Tibial artery (tissue), 4 donors: ENCODE measurements at regions not wholly inside any gene's neighbourhood (a gene's known extent, or its start where the extent isn't known, plus 50 kb on each side); places are given as distances from the start of the nearest gene placed in this dataset.

Experiments used
- DNase-seq, 2 donors: peaks; one replicate each; pipeline ENCODE4 v3.0.0-alpha.2; 2019
- H3K27ac ChIP-seq, 2 donors: fragments of 200-600 bp; sonication (generic) in 1 of 2; 1 replicate in 1 of 2; 2 replicates in 1 of 2; pipeline ENCODE4 v1.5.1; 2018 to 2019; ENCODE audit warnings: mild to moderate bottlenecking in 1 of 2
- H3K27me3 ChIP-seq, 2 donors: fragments of 200-600 bp; sonication (generic) in 1 of 2; one replicate each; pipeline versions ENCODE4 v1.5.1 to v1.6.0; 2016 to 2019
- H3K36me3 ChIP-seq, 3 donors: fragments of 200-600 bp; sonication (generic) in 2 of 3; one replicate each; pipeline ENCODE4 v1.5.1; 2016 to 2019; ENCODE audit warnings: mild to moderate bottlenecking in 2 of 3
- H3K4me1 ChIP-seq, 4 donors: fragments of 200-600 bp; sonication (generic) in 2 of 4; 1 replicate in 3 of 4; 2 replicates in 1 of 4; pipeline ENCODE4 v1.5.1; 2016 to 2019
- H3K4me3 ChIP-seq, 2 donors: fragments of 200-600 bp; sonication (generic) in 1 of 2; 1 replicate in 1 of 2; 2 replicates in 1 of 2; pipeline ENCODE4 v1.5.1; 2018 to 2019; ENCODE audit warnings: mild to moderate bottlenecking in 2 of 2
- H3K9me3 ChIP-seq, 3 donors: fragments of 200-600 bp; sonication (generic) in 1 of 3; one replicate each; pipeline ENCODE4 v1.5.1; 2016 to 2019
- intact Hi-C: fragments of 100-400 bp; cut with DNase I; formaldehyde crosslinking; loops from one replicate; pipeline ENCODE4 v1.15.0; 2023; ENCODE audit warnings: low total_unique reads
- TF ChIP-seq, protein P1 (sequence below), 2 experiments: fragments of 200-600 bp in 1 of 2; fragments of 450-650 bp in 1 of 2; IDR thresholded peaks; one replicate each; pipeline ENCODE4 v1.5.1; 2017 to 2019; ENCODE audit warnings: antibody characterized with exemption in 2 of 2, mild to moderate bottlenecking in 1 of 2, moderate library complexity in 1 of 2

DNA sequence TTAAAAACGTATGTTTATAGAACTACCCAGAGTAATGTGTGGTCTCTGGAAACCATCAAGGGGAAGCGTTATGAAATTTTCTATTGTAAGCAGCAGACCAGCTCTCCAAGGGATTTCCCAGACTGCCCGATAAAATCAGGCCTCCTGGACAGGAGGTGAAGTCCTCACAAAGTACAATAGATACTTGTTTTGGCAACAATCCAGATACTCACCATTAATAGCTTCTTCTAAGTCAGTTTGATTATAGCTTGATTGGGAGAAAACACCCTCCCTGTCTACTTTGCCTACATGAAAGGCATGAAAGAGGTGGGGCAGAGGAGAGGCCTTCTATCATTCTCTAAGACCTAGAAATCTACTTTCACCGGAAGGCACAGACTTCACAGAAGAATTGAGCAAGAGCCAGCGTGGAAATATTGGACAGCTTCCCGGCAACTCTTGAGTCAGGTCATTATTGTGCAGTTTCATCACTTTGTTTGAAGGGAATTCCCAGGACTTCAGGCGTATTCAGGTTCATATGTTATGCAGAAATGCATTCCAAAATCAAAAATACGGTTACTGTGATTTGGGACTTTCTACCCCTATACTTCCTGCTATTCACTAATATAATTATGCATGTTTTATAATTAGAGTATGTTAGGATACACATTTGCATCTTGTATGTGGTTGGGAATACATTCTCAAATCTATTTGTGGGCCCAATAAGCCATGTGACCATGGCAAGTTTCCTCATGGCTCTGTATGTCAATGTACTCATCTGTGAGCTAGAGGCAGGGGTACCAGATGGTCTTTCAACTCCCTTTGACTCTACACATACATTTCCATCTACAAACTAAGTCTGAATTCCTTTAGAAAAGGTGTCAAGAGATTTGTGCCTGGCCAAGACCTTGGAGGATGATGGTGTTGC lies 103.5 kb downstream of the CD47 start:
- TF ChIP-seq, protein P1, sequence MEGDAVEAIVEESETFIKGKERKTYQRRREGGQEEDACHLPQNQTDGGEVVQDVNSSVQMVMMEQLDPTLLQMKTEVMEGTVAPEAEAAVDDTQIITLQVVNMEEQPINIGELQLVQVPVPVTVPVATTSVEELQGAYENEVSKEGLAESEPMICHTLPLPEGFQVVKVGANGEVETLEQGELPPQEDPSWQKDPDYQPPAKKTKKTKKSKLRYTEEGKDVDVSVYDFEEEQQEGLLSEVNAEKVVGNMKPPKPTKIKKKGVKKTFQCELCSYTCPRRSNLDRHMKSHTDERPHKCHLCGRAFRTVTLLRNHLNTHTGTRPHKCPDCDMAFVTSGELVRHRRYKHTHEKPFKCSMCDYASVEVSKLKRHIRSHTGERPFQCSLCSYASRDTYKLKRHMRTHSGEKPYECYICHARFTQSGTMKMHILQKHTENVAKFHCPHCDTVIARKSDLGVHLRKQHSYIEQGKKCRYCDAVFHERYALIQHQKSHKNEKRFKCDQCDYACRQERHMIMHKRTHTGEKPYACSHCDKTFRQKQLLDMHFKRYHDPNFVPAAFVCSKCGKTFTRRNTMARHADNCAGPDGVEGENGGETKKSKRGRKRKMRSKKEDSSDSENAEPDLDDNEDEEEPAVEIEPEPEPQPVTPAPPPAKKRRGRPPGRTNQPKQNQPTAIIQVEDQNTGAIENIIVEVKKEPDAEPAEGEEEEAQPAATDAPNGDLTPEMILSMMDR (IDR thresholded peaks at IDR 0.05): no peak
- Histone ChIP-seq H3K27ac (peak overlapping the region; percentile 9 to 46), H3K27me3 (no peaks in the 10 kb centered on the region), H3K9me3 (no peaks in the 10 kb centered on the region), H3K4me3 (no peak overlapping the region), H3K36me3 (no peaks in the 10 kb centered on the region), H3K4me1 (peaks cover 0 to 27% (median 18%) of the 10 kb centered on the region in 4 donors)
- intact Hi-C loops: no loop called here
- DNase-seq: peak; percentile 90 to 92

- peak overlapping the region; percentile 9 to 46 for H3K27ac ChIP-seq
- peaks cover 0 to 27% (median 18%) of the 10 kb centered on the region in 4 donors for H3K4me1 ChIP-seq
- no peak for DNase-seq
- no peak overlapping the region for H3K4me3 ChIP-seq
- TF ChIP-seq, protein P1 (IDR thresholded peaks at IDR 0.05): no peak
- no peaks in the 10 kb centered on the region for H3K36me3 ChIP-seq
- H3K9me3 ChIP-seq: no peaks in the 10 kb centered on the region
- intact Hi-C loops: no loop called here
- no peaks in the 10 kb centered on the region for H3K27me3 ChIP-seq
Measured at GRCh38 chr3:107986505-107986904, 104.3 kb downstream of the CD47 start.

DNA sequence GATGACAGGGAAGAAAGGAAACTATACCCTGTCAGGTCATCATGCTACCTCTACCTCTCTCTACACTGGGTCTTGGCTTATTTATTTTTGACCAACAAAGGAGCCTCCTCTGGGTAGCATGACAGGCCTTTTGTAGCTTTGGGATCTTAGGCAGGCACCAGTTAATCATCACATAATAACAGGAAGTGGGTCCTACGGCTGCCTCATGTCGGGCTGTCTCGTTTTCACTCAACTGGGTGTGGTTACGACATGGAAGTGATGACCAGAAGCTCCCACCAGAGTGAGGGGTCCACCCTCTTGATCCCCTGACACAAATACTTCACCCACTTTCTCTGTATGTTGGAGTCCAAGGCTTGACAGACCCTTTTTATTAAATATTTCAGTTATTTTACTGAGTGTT lies 105.3 kb downstream of the CD47 start:
- no peak for DNase-seq
- intact Hi-C loops: no loop called here
- H3K4me1 ChIP-seq: peaks cover 0 to 27% (median 18%) of the 10 kb centered on the region in 4 donors

GRCh38 chr3:107983247-107983646 lies 107.6 kb downstream of the CD47 start:
- TF ChIP-seq, protein P1 (IDR thresholded peaks at IDR 0.05): no peak
- Histone ChIP-seq H3K27me3 (no peaks in the 10 kb centered on the region), H3K27ac (no peak overlapping the region), H3K4me1 (peaks cover 0 to 20% (median 13%) of the 10 kb centered on the region in 4 donors), H3K36me3 (no peaks in the 10 kb centered on the region), H3K9me3 (no peaks in the 10 kb centered on the region), H3K4me3 (no peak overlapping the region)
- intact Hi-C loops: no loop called here
- no peak for DNase-seq

More for the DNA sequence above, 105.3 kb downstream of the CD47 start:
- Histone ChIP-seq H3K4me3 (no peak overlapping the region), H3K27ac (no peak overlapping the region), H3K27me3 (no peaks in the 10 kb centered on the region), H3K36me3 (no peaks in the 10 kb centered on the region), H3K9me3 (no peaks in the 10 kb centered on the region)
- TF ChIP-seq, protein P1 (IDR thresholded peaks at IDR 0.05): no peak

GRCh38 chr3:107982165-107982564 lies 108.7 kb downstream of the CD47 start:
- H3K4me1 ChIP-seq: peaks cover 0 to 11% (median 9%) of the 10 kb centered on the region in 4 donors
- H3K27ac ChIP-seq: no peak overlapping the region
- no peak for DNase-seq
- no peak overlapping the region for H3K4me3 ChIP-seq
- H3K27me3 ChIP-seq: no peaks in the 10 kb centered on the region
- no peaks in the 10 kb centered on the region for H3K9me3 ChIP-seq
- TF ChIP-seq, protein P1 (IDR thresholded peaks at IDR 0.05): no peak
- intact Hi-C loops: no loop called here
- no peaks in the 10 kb centered on the region for H3K36me3 ChIP-seq
